Astrocyte (in vitro differentiated cells and primary cell): ENCODE measurements at regions not wholly inside any gene's neighbourhood (a gene's known extent, or its start where the extent isn't known, plus 50 kb on each side); places are given as distances from the start of the nearest gene placed in this dataset.

Source experiments
- EZH2 ChIP-seq: IDR thresholded peaks from 2 replicates; pipeline ENCODE4 v1.6.1; 2012; ENCODE audit warnings: mild to moderate bottlenecking, low read length, inconsistent platforms; ENCODE audit not compliant: insufficient read depth
- TF ChIP-seq, protein P1 (sequence below): IDR thresholded peaks from 2 replicates; pipeline ENCODE4 v1.5.1; 2011; ENCODE audit warnings: low read depth, mild to moderate bottlenecking, inconsistent platforms, low read length, moderate library complexity; ENCODE audit not compliant: insufficient read depth

DNA sequence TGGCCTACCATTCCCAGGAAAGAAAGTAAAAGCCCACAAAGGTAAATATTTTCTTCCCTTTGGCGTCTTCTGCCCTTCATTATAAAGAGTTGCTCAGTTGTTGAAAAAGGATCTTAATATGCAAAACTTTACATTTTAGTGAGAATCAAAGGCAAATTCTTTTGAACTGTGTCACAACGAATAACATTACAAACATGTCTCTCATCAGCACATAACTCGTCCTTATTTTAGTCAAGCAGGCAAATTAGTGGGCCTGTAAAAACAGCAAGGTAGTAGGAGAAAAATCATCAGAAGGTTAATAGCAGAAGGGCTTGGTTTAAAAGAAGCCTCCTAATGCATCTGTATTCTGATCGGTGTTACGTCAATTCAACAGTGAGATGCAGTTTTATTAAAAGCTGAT is 647.3 kb upstream of the DIPK2B start:
- TF ChIP-seq, protein P1, sequence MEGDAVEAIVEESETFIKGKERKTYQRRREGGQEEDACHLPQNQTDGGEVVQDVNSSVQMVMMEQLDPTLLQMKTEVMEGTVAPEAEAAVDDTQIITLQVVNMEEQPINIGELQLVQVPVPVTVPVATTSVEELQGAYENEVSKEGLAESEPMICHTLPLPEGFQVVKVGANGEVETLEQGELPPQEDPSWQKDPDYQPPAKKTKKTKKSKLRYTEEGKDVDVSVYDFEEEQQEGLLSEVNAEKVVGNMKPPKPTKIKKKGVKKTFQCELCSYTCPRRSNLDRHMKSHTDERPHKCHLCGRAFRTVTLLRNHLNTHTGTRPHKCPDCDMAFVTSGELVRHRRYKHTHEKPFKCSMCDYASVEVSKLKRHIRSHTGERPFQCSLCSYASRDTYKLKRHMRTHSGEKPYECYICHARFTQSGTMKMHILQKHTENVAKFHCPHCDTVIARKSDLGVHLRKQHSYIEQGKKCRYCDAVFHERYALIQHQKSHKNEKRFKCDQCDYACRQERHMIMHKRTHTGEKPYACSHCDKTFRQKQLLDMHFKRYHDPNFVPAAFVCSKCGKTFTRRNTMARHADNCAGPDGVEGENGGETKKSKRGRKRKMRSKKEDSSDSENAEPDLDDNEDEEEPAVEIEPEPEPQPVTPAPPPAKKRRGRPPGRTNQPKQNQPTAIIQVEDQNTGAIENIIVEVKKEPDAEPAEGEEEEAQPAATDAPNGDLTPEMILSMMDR, result no peak
- TF ChIP-seq EZH2, result no peak
